CD14-positive monocyte (primary cell): ENCODE measurements at regions not wholly inside any gene's neighbourhood (a gene's known extent, or its start where the extent isn't known, plus 50 kb on each side); places are given as distances from the start of the nearest gene placed in this dataset.

Source experiments
- DNase-seq, 3 donors: peaks; one replicate each; pipeline ENCODE4 v3.0.0-alpha.2; 2011 to 2022
- H2AFZ ChIP-seq: 2 replicates; pipeline ENCODE4 v1.6.0; 2012; ENCODE audit warnings: mild to moderate bottlenecking, low read depth, low read length, inconsistent platforms; ENCODE audit not compliant: insufficient read depth, poor library complexity, severe bottlenecking
- H3K27ac ChIP-seq, 2 donors: 1 replicate in 1 of 2; 2 replicates in 1 of 2; pipeline ENCODE4 v1.5.1; 2012 to 2013; ENCODE audit warnings: low read length in 2 of 2, control low read depth in 1 of 2, inconsistent platforms in 1 of 2, low read depth in 1 of 2, mild to moderate bottlenecking in 1 of 2
- H3K27me3 ChIP-seq, 2 donors: one replicate each; pipeline versions ENCODE4 v1.6.0 to v1.6.1; 2011 to 2013; ENCODE audit warnings: low read length in 2 of 2; ENCODE audit not compliant: control insufficient read depth in 2 of 2, insufficient read depth in 2 of 2
- H3K36me3 ChIP-seq, 2 donors: replicated peaks in 1 of 2; 1 replicate in 1 of 2; 2 replicates in 1 of 2; pipeline versions ENCODE4 v1.5.1 to v1.6.1; 2012 to 2013; ENCODE audit warnings: low read length in 2 of 2, control low read depth in 1 of 2, inconsistent platforms in 1 of 2, mild to moderate bottlenecking in 1 of 2; ENCODE audit not compliant: insufficient read depth in 2 of 2, control insufficient read depth in 1 of 2
- H3K4me1 ChIP-seq, 2 donors: 1 replicate in 1 of 2; 2 replicates in 1 of 2; pipeline versions ENCODE4 v1.5.1 to v1.6.1; 2012 to 2013; ENCODE audit warnings: low read length in 2 of 2, control low read depth in 1 of 2, inconsistent platforms in 1 of 2, mild to moderate bottlenecking in 1 of 2, moderate library complexity in 1 of 2; ENCODE audit not compliant: insufficient read depth in 2 of 2, control insufficient read depth in 1 of 2
- H3K4me2 ChIP-seq: replicated peaks from 2 replicates; pipeline ENCODE3; 2012; ENCODE audit warnings: low read length, moderate library complexity, mild to moderate bottlenecking; ENCODE audit not compliant: poor library complexity, severe bottlenecking; ENCODE audit errors: extremely low read depth
- H3K4me3 ChIP-seq, 3 experiments: fragments of 200-600 bp in 1 of 3; sonication (generic) in 1 of 3; replicated peaks in 1 of 3; 1 replicate in 2 of 3; 2 replicates in 1 of 3; pipeline ENCODE4 v1.5.1; 2011 to 2013; ENCODE audit warnings: low read length in 3 of 3, mild to moderate bottlenecking in 3 of 3, control low read depth in 2 of 3, low read depth in 2 of 3, inconsistent platforms in 1 of 3, moderate library complexity in 1 of 3
- H3K79me2 ChIP-seq: 2 replicates; pipeline ENCODE4 v1.6.0; 2012; ENCODE audit warnings: mild to moderate bottlenecking, control low read depth, inconsistent platforms, low read length, moderate library complexity; ENCODE audit not compliant: insufficient read depth
- H3K9ac ChIP-seq: 2 replicates; pipeline ENCODE4 v1.6.0; 2017; ENCODE audit warnings: low read length, mild to moderate bottlenecking; ENCODE audit not compliant: insufficient read depth, poor library complexity, severe bottlenecking
- H3K9me3 ChIP-seq, 2 donors: replicated peaks in 1 of 2; 1 replicate in 1 of 2; 2 replicates in 1 of 2; pipeline versions ENCODE4 v1.5.1 to v1.6.1; 2012 to 2013; ENCODE audit warnings: low read length in 2 of 2, control low read depth in 1 of 2; ENCODE audit not compliant: control insufficient read depth in 1 of 2, insufficient read depth in 1 of 2
- H4K20me1 ChIP-seq: 2 replicates; pipeline ENCODE4 v1.6.0; 2012; ENCODE audit warnings: mild to moderate bottlenecking, low read length, control low read depth, moderate library complexity; ENCODE audit not compliant: insufficient read depth
- H3K27ac Mint-ChIP-seq, 7 donors: one replicate each; pipeline ENCODE4 v1.8.0; 2020; ENCODE audit warnings: mild to moderate bottlenecking in 7 of 7, mixed read lengths in 7 of 7, moderate library complexity in 6 of 7, inconsistent platforms in 2 of 7
- H3K27me3 Mint-ChIP-seq, 3 donors: one replicate each; pipeline ENCODE4 v1.8.0; 2021 to 2022; ENCODE audit warnings: low read depth in 3 of 3, mild to moderate bottlenecking in 3 of 3, mixed read lengths in 3 of 3, moderate library complexity in 3 of 3, inconsistent platforms in 1 of 3
- H3K36me3 Mint-ChIP-seq, 2 donors: one replicate each; pipeline ENCODE4 v1.8.0; 2020; ENCODE audit warnings: mixed read lengths in 2 of 2, inconsistent platforms in 1 of 2, mild to moderate bottlenecking in 1 of 2
- H3K4me1 Mint-ChIP-seq: one replicate; pipeline ENCODE4 v1.8.0; 2020; ENCODE audit warnings: mild to moderate bottlenecking, mixed read lengths
- H3K4me3 Mint-ChIP-seq, 2 donors: one replicate each; pipeline ENCODE4 v1.8.0; 2020; ENCODE audit warnings: mild to moderate bottlenecking in 2 of 2, mixed read lengths in 2 of 2, moderate library complexity in 1 of 2
- H3K9me3 Mint-ChIP-seq, 7 donors: one replicate each; pipeline ENCODE4 v1.8.0; 2020 to 2022; ENCODE audit warnings: mixed read lengths in 7 of 7, mild to moderate bottlenecking in 6 of 7, moderate library complexity in 6 of 7, inconsistent platforms in 2 of 7
- WGBS: methylation state at CpG from one replicate; pipeline ENCODE4 v1.1.5; 2013; ENCODE audit warnings: missing lambda C conversion rate; ENCODE audit not compliant: insufficient coverage; 5-methylcytosine and 5-hydroxymethylcytosine counted together
- intact Hi-C, 2 donors: fragments of 100-400 bp; cut with micrococcal nuclease; formaldehyde crosslinking; loops; one replicate each; pipeline versions ENCODE4 v1.15.0 to v1.15.1; 2023
- TF ChIP-seq, protein P1 (sequence below): fragments of 200-600 bp; IDR thresholded peaks from one replicate; pipeline ENCODE4 v1.8.0; 2022; ENCODE audit warnings: antibody characterized with exemption, mild to moderate bottlenecking

- no peak overlapping the region for H3K9ac ChIP-seq
- no peaks in the 10 kb centered on the region for H3K36me3 ChIP-seq
- H2AFZ ChIP-seq: no peak overlapping the region
- intact Hi-C loops: no loop called here
- H3K79me2 ChIP-seq: no peaks in the 10 kb centered on the region
- no peaks in the 10 kb centered on the region for H3K27me3 ChIP-seq
- peaks cover 0 to 7% (median 0%) of the 10 kb centered on the region in 7 donors for H3K9me3 Mint-ChIP-seq
- no CpG with 5 or more reads among the region's 1 CpG for WGBS
- peaks cover 0 to 7% (median 0%) of the 10 kb centered on the region in 3 donors for H3K27me3 Mint-ChIP-seq
- H3K27ac Mint-ChIP-seq: no peak overlapping the region
- no peak overlapping the region for H3K4me3 Mint-ChIP-seq
- H3K4me1 Mint-ChIP-seq: peaks cover 6% of the 10 kb centered on the region
- TF ChIP-seq, protein P1, sequence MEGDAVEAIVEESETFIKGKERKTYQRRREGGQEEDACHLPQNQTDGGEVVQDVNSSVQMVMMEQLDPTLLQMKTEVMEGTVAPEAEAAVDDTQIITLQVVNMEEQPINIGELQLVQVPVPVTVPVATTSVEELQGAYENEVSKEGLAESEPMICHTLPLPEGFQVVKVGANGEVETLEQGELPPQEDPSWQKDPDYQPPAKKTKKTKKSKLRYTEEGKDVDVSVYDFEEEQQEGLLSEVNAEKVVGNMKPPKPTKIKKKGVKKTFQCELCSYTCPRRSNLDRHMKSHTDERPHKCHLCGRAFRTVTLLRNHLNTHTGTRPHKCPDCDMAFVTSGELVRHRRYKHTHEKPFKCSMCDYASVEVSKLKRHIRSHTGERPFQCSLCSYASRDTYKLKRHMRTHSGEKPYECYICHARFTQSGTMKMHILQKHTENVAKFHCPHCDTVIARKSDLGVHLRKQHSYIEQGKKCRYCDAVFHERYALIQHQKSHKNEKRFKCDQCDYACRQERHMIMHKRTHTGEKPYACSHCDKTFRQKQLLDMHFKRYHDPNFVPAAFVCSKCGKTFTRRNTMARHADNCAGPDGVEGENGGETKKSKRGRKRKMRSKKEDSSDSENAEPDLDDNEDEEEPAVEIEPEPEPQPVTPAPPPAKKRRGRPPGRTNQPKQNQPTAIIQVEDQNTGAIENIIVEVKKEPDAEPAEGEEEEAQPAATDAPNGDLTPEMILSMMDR: no peak
- no peaks in the 10 kb centered on the region for H4K20me1 ChIP-seq
- H3K9me3 ChIP-seq: no peaks in the 10 kb centered on the region
- H3K4me1 ChIP-seq: no peaks in the 10 kb centered on the region
- H3K4me3 ChIP-seq: no peak overlapping the region
- no peak overlapping the region for H3K4me2 ChIP-seq
- H3K27ac ChIP-seq: no peak overlapping the region
- no peaks in the 10 kb centered on the region for H3K36me3 Mint-ChIP-seq
- DNase-seq: no peak
These were observed 402.1 kb downstream of the PDCD6IP start for GRCh38 chr3:34200576-34200975.

GRCh38 chr3:34202975-34203374 lies 404.5 kb downstream of the PDCD6IP start:
- no CpG with 5 or more reads among the region's 3 CpGs for WGBS
- H3K4me1 ChIP-seq: no peaks in the 10 kb centered on the region
- H3K36me3 ChIP-seq: no peaks in the 10 kb centered on the region
- H3K27ac Mint-ChIP-seq: no peak overlapping the region
- peaks cover 0 to 5% (median 0%) of the 10 kb centered on the region in 3 donors for H3K27me3 Mint-ChIP-seq
- H3K9ac ChIP-seq: no peak overlapping the region
- no peak overlapping the region for H2AFZ ChIP-seq
- no peaks in the 10 kb centered on the region for H3K36me3 Mint-ChIP-seq
- no peaks in the 10 kb centered on the region for H3K9me3 ChIP-seq
- H3K4me1 Mint-ChIP-seq: peaks cover 5% of the 10 kb centered on the region
- H3K27ac ChIP-seq: no peak overlapping the region
- H3K4me3 Mint-ChIP-seq: no peak overlapping the region
- DNase-seq: no peak
- intact Hi-C loops: no loop called here
- no peaks in the 10 kb centered on the region for H4K20me1 ChIP-seq
- H3K27me3 ChIP-seq: no peaks in the 10 kb centered on the region
- peaks cover 0 to 7% (median 0%) of the 10 kb centered on the region in 7 donors for H3K9me3 Mint-ChIP-seq
- TF ChIP-seq, protein P1: no peak
- H3K79me2 ChIP-seq: no peaks in the 10 kb centered on the region
- no peak overlapping the region for H3K4me3 ChIP-seq
- no peak overlapping the region for H3K4me2 ChIP-seq
